ENCODE measurements at regions not wholly inside any gene's neighbourhood (a gene's known extent, or its start where the extent isn't known, plus 50 kb on each side); places are given as distances from the start of the nearest gene placed in this dataset.
"Not testable (repeated sequence)": the region's sequence is repeated elsewhere in the genome, so short reads cannot be mapped to it uniquely, and the experiment has no call there.

DNA sequence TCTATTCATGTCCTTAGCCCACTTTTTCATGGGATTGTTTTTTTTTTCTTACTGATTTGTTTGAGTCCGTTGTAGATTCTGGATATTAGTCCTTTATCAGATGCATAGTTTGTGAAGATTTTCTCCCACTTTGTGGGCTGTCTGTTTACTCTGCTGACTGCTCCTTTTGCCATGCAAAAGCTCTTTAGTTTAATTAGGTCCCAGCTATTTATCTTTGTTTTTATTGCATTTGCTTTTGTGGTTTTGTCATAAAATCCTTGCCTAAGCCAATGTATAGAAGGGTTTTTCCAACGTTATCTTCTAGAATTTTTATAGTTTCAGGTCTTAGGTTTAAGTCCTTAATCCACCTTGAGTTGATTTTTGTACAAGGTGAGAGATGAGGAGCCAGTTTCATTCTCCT lies 358.9 kb downstream of the ADAMTS20 start:
- TF ChIP-seq, protein P1, sequence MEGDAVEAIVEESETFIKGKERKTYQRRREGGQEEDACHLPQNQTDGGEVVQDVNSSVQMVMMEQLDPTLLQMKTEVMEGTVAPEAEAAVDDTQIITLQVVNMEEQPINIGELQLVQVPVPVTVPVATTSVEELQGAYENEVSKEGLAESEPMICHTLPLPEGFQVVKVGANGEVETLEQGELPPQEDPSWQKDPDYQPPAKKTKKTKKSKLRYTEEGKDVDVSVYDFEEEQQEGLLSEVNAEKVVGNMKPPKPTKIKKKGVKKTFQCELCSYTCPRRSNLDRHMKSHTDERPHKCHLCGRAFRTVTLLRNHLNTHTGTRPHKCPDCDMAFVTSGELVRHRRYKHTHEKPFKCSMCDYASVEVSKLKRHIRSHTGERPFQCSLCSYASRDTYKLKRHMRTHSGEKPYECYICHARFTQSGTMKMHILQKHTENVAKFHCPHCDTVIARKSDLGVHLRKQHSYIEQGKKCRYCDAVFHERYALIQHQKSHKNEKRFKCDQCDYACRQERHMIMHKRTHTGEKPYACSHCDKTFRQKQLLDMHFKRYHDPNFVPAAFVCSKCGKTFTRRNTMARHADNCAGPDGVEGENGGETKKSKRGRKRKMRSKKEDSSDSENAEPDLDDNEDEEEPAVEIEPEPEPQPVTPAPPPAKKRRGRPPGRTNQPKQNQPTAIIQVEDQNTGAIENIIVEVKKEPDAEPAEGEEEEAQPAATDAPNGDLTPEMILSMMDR (IDR thresholded peaks at IDR 0.05) = not testable (repeated sequence)
- TF ChIP-seq, protein P2, sequence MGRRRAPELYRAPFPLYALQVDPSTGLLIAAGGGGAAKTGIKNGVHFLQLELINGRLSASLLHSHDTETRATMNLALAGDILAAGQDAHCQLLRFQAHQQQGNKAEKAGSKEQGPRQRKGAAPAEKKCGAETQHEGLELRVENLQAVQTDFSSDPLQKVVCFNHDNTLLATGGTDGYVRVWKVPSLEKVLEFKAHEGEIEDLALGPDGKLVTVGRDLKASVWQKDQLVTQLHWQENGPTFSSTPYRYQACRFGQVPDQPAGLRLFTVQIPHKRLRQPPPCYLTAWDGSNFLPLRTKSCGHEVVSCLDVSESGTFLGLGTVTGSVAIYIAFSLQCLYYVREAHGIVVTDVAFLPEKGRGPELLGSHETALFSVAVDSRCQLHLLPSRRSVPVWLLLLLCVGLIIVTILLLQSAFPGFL (CRISPR knock-in tag; IDR thresholded peaks at IDR 0.05; ENCODE audit: borderline replicate concordance) = not testable (repeated sequence)
- TF ChIP-seq, protein P3, sequence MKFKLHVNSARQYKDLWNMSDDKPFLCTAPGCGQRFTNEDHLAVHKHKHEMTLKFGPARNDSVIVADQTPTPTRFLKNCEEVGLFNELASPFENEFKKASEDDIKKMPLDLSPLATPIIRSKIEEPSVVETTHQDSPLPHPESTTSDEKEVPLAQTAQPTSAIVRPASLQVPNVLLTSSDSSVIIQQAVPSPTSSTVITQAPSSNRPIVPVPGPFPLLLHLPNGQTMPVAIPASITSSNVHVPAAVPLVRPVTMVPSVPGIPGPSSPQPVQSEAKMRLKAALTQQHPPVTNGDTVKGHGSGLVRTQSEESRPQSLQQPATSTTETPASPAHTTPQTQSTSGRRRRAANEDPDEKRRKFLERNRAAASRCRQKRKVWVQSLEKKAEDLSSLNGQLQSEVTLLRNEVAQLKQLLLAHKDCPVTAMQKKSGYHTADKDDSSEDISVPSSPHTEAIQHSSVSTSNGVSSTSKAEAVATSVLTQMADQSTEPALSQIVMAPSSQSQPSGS (CRISPR knock-in tag; IDR thresholded peaks at IDR 0.05; ENCODE audit: borderline replicate concordance, low read depth) = not testable (repeated sequence)
- TF ChIP-seq, protein P4, sequence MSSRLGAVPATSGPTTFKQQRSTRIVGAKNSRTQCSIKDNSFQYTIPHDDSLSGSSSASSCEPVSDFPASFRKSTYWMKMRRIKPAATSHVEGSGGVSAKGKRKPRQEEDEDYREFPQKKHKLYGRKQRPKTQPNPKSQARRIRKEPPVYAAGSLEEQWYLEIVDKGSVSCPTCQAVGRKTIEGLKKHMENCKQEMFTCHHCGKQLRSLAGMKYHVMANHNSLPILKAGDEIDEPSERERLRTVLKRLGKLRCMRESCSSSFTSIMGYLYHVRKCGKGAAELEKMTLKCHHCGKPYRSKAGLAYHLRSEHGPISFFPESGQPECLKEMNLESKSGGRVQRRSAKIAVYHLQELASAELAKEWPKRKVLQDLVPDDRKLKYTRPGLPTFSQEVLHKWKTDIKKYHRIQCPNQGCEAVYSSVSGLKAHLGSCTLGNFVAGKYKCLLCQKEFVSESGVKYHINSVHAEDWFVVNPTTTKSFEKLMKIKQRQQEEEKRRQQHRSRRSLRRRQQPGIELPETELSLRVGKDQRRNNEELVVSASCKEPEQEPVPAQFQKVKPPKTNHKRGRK (CRISPR knock-in tag; IDR thresholded peaks at IDR 0.05; ENCODE audit: borderline replicate concordance) = not testable (repeated sequence)
- not testable (repeated sequence) for TF ChIP-seq CREB1 (CRISPR knock-in tag; IDR thresholded peaks at IDR 0.05); ZNF232 (CRISPR knock-in tag; IDR thresholded peaks at IDR 0.05); FOXP1 (CRISPR knock-in tag; IDR thresholded peaks at IDR 0.05; ENCODE audit: borderline replicate concordance); NR3C1 (CRISPR knock-in tag; conservative IDR thresholded peaks at IDR 0.05; ENCODE audit: low read depth)
- TF ChIP-seq, protein P5, sequence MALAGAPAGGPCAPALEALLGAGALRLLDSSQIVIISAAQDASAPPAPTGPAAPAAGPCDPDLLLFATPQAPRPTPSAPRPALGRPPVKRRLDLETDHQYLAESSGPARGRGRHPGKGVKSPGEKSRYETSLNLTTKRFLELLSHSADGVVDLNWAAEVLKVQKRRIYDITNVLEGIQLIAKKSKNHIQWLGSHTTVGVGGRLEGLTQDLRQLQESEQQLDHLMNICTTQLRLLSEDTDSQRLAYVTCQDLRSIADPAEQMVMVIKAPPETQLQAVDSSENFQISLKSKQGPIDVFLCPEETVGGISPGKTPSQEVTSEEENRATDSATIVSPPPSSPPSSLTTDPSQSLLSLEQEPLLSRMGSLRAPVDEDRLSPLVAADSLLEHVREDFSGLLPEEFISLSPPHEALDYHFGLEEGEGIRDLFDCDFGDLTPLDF (CRISPR knock-in tag; IDR thresholded peaks at IDR 0.05) = not testable (repeated sequence)
- TF ChIP-seq, protein P6, sequence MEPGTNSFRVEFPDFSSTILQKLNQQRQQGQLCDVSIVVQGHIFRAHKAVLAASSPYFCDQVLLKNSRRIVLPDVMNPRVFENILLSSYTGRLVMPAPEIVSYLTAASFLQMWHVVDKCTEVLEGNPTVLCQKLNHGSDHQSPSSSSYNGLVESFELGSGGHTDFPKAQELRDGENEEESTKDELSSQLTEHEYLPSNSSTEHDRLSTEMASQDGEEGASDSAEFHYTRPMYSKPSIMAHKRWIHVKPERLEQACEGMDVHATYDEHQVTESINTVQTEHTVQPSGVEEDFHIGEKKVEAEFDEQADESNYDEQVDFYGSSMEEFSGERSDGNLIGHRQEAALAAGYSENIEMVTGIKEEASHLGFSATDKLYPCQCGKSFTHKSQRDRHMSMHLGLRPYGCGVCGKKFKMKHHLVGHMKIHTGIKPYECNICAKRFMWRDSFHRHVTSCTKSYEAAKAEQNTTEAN (CRISPR knock-in tag; IDR thresholded peaks at IDR 0.05) = not testable (repeated sequence)
- TF ChIP-seq, protein P7, sequence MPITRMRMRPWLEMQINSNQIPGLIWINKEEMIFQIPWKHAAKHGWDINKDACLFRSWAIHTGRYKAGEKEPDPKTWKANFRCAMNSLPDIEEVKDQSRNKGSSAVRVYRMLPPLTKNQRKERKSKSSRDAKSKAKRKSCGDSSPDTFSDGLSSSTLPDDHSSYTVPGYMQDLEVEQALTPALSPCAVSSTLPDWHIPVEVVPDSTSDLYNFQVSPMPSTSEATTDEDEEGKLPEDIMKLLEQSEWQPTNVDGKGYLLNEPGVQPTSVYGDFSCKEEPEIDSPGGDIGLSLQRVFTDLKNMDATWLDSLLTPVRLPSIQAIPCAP (CRISPR knock-in tag; IDR thresholded peaks at IDR 0.05) = not testable (repeated sequence)
- TF ChIP-seq, protein P8, sequence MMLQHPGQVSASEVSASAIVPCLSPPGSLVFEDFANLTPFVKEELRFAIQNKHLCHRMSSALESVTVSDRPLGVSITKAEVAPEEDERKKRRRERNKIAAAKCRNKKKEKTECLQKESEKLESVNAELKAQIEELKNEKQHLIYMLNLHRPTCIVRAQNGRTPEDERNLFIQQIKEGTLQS (CRISPR knock-in tag; conservative IDR thresholded peaks at IDR 0.05) = not testable (repeated sequence)
- TF ChIP-seq, protein P9, sequence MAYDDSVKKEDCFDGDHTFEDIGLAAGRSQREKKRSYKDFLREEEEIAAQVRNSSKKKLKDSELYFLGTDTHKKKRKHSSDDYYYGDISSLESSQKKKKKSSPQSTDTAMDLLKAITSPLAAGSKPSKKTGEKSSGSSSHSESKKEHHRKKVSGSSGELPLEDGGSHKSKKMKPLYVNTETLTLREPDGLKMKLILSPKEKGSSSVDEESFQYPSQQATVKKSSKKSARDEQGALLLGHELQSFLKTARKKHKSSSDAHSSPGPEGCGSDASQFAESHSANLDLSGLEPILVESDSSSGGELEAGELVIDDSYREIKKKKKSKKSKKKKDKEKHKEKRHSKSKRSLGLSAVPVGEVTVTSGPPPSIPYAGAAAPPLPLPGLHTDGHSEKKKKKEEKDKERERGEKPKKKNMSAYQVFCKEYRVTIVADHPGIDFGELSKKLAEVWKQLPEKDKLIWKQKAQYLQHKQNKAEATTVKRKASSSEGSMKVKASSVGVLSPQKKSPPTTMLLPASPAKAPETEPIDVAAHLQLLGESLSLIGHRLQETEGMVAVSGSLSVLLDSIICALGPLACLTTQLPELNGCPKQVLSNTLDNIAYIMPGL (CRISPR knock-in tag; IDR thresholded peaks at IDR 0.05) = not testable (repeated sequence)

Measured in WTC11 (cell line).